Osteoblast (primary cell): ENCODE measurements at regions not wholly inside any gene's neighbourhood (a gene's known extent, or its start where the extent isn't known, plus 50 kb on each side); places are given as distances from the start of the nearest gene placed in this dataset.

Source experiments
- DNase-seq: peaks from one replicate; pipeline ENCODE4 v3.0.0; 2011; ENCODE audit warnings: low spot score, mixed read lengths; ENCODE audit not compliant: insufficient read length; ENCODE audit errors: missing footprints
- H2AFZ ChIP-seq: 2 replicates; pipeline ENCODE4 v1.6.0; 2011; ENCODE audit warnings: mild to moderate bottlenecking, low read length
- H3K27ac ChIP-seq: 2 replicates; pipeline ENCODE4 v1.5.1; 2011; ENCODE audit warnings: mild to moderate bottlenecking, low read depth, low read length, moderate library complexity
- H3K27me3 ChIP-seq: 2 replicates; pipeline ENCODE4 v1.6.0; 2012; ENCODE audit warnings: mild to moderate bottlenecking, control low read depth, inconsistent platforms, low read length, moderate library complexity; ENCODE audit not compliant: insufficient read depth
- H3K36me3 ChIP-seq: 2 replicates; pipeline ENCODE4 v1.5.1; 2011; ENCODE audit warnings: mild to moderate bottlenecking, low read length, control low read depth, moderate library complexity; ENCODE audit not compliant: insufficient read depth
- H3K4me1 ChIP-seq: 2 replicates; pipeline ENCODE4 v1.5.1; 2011; ENCODE audit warnings: mild to moderate bottlenecking, low read length, control low read depth, moderate library complexity; ENCODE audit not compliant: insufficient read depth
- H3K4me2 ChIP-seq: 2 replicates; pipeline ENCODE4 v1.6.0; 2011; ENCODE audit warnings: mild to moderate bottlenecking, low read length; ENCODE audit not compliant: insufficient read depth
- H3K4me3 ChIP-seq: fragments of 200-600 bp; sonication (generic); 3 replicates; pipeline ENCODE4 v1.5.1; 2012; ENCODE audit warnings: mild to moderate bottlenecking, low read length, inconsistent platforms; ENCODE audit not compliant: insufficient read depth
- H3K79me2 ChIP-seq: 2 replicates; pipeline ENCODE4 v1.6.0; 2012; ENCODE audit warnings: mild to moderate bottlenecking, low read length, control low read depth, inconsistent platforms; ENCODE audit not compliant: insufficient read depth
- H3K9me3 ChIP-seq: 2 replicates; pipeline ENCODE4 v1.5.1; 2011; ENCODE audit warnings: low read depth, low read length, control low read depth
- H4K20me1 ChIP-seq: 2 replicates; pipeline ENCODE4 v1.6.0; 2012; ENCODE audit warnings: mild to moderate bottlenecking, low read length, control low read depth; ENCODE audit not compliant: insufficient read depth
- TF ChIP-seq, protein P1 (sequence below): IDR thresholded peaks from 2 replicates; pipeline ENCODE4 v1.5.1; 2011; ENCODE audit warnings: mild to moderate bottlenecking, low read depth, low read length, moderate library complexity; ENCODE audit errors: extremely low read depth

DNA sequence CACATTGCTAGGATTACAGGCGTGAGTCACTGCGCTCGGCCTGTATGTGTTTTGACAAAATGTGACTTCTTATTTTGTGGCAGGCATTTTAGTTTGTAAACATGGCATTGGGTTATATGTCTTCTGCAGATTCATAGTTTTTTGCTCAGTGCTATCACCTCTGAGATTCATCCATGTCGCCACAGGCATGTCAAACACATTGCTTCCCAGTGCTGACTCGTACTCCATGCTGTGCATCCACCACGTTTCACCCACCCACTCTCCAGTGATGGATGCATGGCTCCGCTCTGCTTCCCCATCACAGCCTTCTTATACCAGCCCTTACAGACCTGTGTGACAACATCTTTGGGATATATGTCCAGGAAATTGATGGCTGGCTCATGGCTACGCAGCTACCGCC lies 158.8 kb downstream of the GAS1 start:
- Histone ChIP-seq H3K27ac (no peak overlapping the region), H3K4me2 (no peak overlapping the region), H4K20me1 (no peaks in the 10 kb centered on the region), H3K27me3 (no peaks in the 10 kb centered on the region), H3K79me2 (no peaks in the 10 kb centered on the region), H3K4me3 (no peak overlapping the region), H3K4me1 (no peaks in the 10 kb centered on the region), H3K9me3 (no peaks in the 10 kb centered on the region), H2AFZ (no peak overlapping the region), H3K36me3 (no peaks in the 10 kb centered on the region)
- TF ChIP-seq, protein P1, sequence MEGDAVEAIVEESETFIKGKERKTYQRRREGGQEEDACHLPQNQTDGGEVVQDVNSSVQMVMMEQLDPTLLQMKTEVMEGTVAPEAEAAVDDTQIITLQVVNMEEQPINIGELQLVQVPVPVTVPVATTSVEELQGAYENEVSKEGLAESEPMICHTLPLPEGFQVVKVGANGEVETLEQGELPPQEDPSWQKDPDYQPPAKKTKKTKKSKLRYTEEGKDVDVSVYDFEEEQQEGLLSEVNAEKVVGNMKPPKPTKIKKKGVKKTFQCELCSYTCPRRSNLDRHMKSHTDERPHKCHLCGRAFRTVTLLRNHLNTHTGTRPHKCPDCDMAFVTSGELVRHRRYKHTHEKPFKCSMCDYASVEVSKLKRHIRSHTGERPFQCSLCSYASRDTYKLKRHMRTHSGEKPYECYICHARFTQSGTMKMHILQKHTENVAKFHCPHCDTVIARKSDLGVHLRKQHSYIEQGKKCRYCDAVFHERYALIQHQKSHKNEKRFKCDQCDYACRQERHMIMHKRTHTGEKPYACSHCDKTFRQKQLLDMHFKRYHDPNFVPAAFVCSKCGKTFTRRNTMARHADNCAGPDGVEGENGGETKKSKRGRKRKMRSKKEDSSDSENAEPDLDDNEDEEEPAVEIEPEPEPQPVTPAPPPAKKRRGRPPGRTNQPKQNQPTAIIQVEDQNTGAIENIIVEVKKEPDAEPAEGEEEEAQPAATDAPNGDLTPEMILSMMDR = no peak
- DNase-seq = no peak

DNA sequence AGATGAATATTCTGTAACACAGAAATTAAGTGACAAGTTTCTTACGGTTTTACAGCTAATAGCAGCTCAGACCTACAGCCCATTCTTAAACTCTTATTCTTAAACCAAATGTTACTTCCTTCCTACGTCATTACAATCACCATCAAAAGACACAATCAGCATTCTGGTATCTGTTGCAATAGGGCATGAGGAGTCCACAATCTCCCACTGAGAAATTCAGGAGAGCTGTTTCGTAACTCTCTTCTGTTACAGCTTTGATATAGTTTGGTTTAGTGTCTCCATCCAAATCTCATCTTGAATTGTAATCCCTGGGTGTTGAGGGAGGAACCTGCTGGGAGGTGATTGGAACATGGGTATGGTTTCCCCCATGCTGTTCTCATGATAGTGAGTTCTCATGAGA lies 163.4 kb downstream of the GAS1 start:
- Histone ChIP-seq H3K36me3 (no peaks in the 10 kb centered on the region), H3K27ac (no peak overlapping the region), H4K20me1 (no peaks in the 10 kb centered on the region), H3K4me3 (no peak overlapping the region), H2AFZ (no peak overlapping the region), H3K4me2 (no peak overlapping the region), H3K9me3 (no peaks in the 10 kb centered on the region), H3K27me3 (no peaks in the 10 kb centered on the region), H3K4me1 (no peaks in the 10 kb centered on the region), H3K79me2 (no peaks in the 10 kb centered on the region)
- TF ChIP-seq, protein P1 = no peak
- DNase-seq = no peak

DNA sequence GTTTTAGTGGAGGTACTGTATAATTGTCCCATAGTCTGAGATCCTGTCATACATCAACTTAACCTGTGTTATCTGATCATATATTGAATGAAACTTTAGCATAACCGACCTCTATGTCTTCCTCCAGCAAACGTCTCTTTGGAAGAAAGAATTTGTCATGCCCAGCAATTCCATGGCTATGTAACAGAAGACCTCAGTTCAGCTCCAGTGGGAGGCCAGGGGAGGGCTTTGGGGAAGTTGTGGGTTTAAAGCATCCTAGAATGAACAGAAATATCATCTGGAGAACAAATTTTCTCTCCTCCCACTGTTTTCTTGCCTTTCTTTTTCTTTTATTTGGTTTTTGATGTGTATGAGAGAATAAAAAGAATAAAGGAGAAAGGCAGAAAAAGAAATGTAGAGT lies 164.5 kb downstream of the GAS1 start:
- Histone ChIP-seq H3K27me3 (no peaks in the 10 kb centered on the region), H4K20me1 (no peaks in the 10 kb centered on the region), H3K36me3 (no peaks in the 10 kb centered on the region), H3K4me2 (no peak overlapping the region), H3K79me2 (no peaks in the 10 kb centered on the region), H3K27ac (no peak overlapping the region), H2AFZ (no peak overlapping the region), H3K9me3 (no peaks in the 10 kb centered on the region), H3K4me1 (no peaks in the 10 kb centered on the region), H3K4me3 (no peak overlapping the region)
- no peak for DNase-seq
- TF ChIP-seq, protein P1 = no peak

DNA sequence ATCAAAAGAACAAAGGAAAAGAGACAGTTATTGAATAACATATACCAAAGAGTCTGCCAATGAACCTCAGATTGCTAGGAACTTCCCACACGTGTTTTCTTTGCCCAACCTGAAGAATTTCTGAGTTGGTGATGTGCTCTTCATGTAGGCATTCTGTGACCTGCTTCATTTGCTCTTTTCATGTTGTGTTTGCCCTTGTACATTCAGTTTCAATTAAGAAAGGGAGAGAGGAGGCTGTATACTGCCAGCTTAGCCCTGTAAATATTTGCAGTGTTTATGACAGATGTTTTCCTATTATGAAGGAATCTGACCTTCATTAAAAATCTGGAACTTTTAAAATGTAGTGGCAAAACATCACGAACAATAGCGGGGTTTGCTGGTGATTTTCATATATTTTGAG lies 168.5 kb downstream of the GAS1 start:
- TF ChIP-seq, protein P1 = no peak
- H3K4me1 ChIP-seq = no peaks in the 10 kb centered on the region
- no peaks in the 10 kb centered on the region for H3K36me3 ChIP-seq
- no peak overlapping the region for H2AFZ ChIP-seq
- H3K9me3 ChIP-seq = no peaks in the 10 kb centered on the region
- no peaks in the 10 kb centered on the region for H3K79me2 ChIP-seq
- no peaks in the 10 kb centered on the region for H3K27me3 ChIP-seq
- no peak overlapping the region for H3K27ac ChIP-seq
- no peak overlapping the region for H3K4me3 ChIP-seq
- no peaks in the 10 kb centered on the region for H4K20me1 ChIP-seq
- no peak for DNase-seq
- no peak overlapping the region for H3K4me2 ChIP-seq
